ENCODE measurements at regions not wholly inside any gene's neighbourhood (a gene's known extent, or its start where the extent isn't known, plus 50 kb on each side); places are given as distances from the start of the nearest gene placed in this dataset.

DNA sequence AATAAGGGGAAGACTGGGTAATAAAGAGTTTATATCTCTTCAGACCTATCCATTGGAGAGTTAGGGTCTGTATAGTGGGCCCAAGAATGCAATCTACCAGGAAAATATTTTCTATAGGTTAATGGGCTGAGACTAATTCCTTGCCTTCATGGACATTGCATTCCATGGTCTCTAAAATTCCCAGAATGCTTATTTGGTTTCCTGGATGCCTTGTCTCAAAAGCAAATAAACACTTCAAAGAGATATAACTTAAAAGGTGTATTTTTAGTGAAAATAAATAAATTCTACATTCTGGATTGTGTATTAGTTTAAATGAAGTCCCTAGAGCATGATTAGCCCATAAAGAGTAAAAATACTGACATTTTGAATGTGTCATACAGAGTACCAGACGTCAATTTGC lies 550.1 kb upstream of the PKN2 start:
- TF ChIP-seq CTCF (IDR thresholded peaks at IDR 0.05) = no peak
- no peak for TF ChIP-seq POLR2A (IDR thresholded peaks at IDR 0.05)
